HG03159 (cell line): ENCODE measurements at regions not wholly inside any gene's neighbourhood (a gene's known extent, or its start where the extent isn't known, plus 50 kb on each side); places are given as distances from the start of the nearest gene placed in this dataset.

Experiments
- ATAC-seq: cut with Tn5 transposase; IDR thresholded peaks from one replicate; pipeline ENCODE4 v1.9.1; 2021; ENCODE audit warnings: mild to moderate bottlenecking, moderate library complexity; ENCODE audit not compliant: unreplicated experiment

DNA sequence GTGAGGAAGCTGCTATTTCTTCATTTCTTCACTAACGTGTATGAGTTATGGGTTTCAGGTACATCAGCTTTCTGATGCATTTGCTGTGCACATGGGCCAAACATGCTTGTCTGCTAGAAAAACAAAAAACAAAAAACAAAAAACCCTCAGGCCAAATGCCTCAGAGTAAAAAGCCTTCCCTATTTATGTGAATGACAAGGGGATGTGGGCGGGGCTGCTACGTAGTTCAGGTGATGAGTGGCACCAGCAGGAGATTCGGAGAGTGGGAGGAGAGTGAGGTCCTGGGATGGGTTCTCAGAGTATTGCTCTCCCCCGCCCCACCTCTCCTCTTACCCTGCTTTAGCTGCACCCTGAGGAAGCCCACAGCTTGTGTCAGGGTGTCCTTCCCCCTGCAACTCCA is 596.8 kb upstream of the JAG1 start:
- ATAC-seq = no peak

DNA sequence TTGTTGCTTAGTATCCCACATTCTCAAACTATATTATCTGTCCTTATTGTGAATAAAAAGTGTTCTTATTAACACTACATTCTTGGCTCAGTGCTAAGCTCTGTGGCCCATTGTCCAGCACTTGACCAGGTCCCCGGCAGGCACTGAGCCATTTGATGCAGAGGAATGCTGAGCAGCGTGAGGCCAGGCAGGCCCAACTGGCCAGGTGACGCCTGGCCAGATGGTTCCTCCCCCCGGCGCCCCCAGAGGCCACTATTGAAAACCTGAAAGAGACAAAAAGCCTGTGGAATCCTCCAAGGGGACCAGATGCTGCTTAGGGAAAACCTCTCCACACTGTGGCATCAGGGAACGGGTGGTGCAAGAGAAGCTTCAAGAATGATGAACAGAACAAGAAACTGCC is 597.5 kb upstream of the JAG1 start:
- no peak for ATAC-seq

DNA sequence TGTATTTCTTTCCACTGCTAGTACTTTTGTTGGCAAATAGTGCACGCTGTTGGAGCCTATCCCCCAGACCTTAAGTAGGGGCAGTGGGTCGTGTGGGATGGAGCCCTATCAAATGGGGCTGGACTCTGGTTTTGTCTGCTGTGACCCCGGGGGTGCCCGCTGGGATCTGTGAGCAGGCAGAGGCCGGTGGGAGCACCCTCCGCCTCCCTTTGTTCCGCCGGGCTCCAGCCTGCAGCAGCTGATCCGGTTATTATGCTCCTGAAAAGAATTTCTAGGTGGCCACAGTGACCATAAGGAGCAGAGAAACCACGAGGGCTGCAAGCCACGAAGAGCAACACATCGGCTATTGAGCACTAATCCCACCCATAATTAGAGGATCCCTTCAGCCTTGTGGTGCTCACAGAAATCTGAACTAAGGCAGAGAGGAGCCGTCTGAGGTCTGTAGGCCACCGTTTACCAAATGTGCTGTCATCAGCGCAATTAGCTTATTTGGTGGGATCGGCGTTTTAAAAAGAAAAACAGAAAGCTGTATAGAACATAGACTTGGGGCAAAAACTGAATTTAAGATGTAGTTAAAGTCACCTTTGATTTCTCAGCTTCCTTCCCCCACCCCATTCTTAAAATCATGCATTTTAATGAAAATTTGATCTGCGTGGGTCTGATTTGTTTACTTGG is 598.3 kb upstream of the JAG1 start:
- ATAC-seq = no peak

DNA sequence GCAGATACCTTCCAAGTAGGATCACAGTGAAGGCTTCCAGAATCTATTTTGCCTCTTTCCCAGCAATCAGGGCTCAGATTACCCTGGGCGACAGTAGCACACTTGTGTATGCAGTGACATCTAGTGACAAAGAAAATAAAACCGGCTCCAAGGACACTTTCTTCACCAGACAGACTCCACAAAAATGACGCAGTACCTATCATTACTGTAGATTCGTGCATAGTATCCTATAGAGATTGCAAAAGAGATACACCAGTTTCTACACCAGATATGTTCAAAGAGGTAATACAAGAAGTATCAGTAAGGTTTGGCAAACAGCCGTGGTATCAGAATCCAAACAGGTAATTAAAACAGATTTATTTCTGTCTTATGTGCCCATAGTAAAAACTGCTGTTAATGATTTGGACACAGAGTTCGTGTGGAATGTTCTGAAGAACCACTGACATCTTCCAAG is 600.4 kb upstream of the JAG1 start:
- no peak for ATAC-seq

DNA sequence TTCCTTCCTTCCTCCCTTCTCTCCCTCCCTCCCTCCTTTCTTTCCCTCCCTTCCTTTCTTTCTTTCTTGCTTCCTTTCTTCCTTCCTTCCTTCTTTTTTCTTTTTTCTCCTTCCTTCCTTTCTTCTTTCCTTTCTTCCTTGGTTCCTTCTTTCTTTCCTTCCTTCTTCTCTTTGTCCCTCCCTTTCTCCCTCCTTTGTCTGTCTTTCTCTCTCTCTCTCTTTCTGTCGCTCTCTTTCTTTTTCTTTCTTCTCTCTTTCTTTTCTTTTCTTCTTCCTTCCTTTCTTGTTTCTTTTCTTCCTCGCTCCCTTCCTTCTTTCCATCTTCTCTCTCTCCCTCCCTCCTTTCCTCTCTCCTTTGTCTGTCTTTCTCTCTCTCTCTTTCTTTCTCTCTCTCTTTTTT is 601.9 kb upstream of the JAG1 start:
- no peak for ATAC-seq

DNA sequence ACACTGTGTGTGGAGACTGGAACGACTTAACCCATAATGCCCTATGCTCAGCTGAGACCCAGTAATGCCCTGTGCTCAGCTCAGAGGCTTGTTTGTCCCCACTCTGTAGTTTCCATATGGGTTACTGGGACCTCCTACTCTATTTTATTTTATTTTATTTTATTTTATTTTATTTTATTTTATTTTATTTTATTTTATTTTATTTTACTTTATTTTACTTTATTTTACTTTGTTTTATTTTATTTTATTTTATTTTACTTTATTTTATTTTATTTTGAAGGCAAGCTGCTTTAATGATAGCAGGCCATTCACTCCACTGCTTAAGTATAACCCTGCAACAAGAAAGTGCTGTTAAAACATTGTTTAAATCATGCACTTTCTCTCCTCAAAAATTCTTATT is 603.4 kb upstream of the JAG1 start:
- ATAC-seq = no peak

DNA sequence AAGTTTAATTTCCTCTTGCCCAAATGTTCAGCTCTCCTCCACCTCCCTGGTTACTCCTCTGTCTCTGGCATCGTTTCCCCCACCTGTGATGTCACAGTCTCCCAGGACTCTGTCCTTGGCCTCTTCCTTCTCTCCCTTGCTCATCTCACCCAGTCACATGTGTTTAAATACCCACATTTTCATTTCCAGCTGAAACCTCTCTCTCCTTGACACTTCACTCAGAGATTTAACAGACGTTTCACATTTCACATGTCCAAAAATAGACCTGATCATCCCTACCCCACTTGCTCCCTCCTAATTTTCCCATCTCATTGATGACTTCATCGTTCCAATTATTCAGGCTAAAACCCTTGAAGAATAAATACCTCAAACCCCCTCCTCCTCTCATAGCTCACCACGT is 604.1 kb upstream of the JAG1 start:
- no peak for ATAC-seq

DNA sequence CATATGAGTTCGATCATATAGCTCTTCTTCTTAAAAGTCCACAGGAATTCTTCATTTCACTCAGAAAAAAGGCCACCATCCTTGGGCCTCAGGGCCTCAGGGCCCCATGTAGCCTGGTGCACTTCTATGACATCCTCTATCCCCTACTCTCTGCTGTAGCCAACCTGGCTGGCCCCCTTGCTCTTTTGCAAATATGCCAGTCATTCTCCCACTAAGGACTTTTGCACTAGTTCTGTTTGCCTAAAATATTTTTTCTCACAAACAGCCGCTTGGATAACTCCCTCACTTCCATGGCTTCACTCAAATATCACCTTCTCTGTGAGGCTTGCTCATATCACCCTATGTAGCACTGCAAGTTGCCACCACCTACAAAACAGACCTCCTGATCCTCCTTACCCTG is 604.7 kb upstream of the JAG1 start:
- no peak for ATAC-seq

DNA sequence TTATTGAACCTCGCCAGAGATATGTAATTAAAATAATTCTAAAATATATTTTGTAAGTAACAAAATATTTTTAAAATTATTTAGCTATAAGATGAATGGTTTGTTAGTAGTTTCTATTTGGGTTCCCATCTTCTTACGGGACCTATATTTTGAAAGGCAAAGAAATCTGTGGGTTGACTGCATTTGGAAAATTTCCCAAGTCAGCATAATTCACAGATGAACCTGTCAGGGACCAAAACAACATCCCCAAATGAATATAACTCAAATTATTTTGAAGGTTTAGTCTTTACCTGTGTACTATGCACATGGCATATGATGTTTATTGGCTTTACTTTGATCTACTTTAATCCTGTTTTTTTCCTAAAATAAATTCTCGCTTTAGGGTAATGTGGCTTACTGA is 607.4 kb upstream of the JAG1 start:
- no peak for ATAC-seq

DNA sequence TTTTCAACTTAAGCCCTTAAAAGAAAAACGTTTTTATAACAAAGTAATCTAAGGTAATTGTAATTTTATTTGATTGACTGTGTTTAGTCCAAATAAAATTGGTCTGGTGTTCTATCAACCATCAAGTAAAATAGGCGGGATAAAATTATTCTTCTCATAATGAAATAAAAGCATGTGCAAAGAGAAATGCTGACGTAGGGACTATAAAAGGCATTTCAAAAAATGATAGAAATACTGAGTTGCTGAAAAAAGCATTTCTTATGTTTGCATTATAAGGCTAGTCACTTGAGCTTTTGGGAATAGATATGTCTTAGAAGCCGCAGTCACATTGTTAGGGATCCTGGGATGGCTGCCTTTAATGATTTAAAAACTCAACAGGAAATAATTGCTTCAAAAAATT is 608.0 kb upstream of the JAG1 start:
- no peak for ATAC-seq

DNA sequence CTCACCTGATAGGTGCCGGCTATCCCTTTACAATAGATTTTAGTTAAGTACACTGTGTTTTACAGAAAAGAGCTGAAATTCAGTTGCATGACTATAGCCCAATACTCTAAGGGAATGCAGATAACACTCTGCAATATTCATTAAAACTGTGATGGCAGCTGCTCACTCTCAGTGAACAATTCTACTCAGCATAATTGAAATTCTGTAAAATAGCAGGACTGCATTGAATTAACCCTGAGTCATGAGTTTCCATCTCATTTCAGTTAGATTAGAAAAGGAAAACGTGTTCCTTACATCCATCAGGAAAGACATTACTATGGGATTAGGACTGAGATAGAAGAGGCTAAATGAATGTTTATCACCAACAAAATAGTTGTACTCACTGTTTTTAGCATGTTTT is 613.3 kb upstream of the JAG1 start:
- ATAC-seq = no peak

DNA sequence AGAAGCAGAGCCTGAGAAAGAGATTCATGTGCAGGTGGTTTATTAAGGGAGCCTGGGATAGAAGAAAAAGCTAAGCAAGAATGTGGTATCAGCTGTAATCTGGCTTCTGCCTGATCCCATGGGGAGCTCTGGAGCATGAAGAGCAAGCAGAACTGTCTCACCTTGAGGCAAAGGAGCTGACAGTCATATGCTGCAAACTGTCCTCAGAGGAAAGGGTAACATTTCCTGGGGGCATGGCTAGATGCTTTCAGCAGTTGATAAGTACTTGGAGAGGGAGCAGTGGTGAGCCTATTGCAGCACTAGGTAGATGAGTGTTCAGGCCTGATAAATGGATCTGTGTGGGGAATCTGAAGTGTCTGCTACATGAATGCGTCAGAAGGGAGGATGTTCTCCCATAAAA is 621.5 kb upstream of the BTBD3 start:
- ATAC-seq = no peak

DNA sequence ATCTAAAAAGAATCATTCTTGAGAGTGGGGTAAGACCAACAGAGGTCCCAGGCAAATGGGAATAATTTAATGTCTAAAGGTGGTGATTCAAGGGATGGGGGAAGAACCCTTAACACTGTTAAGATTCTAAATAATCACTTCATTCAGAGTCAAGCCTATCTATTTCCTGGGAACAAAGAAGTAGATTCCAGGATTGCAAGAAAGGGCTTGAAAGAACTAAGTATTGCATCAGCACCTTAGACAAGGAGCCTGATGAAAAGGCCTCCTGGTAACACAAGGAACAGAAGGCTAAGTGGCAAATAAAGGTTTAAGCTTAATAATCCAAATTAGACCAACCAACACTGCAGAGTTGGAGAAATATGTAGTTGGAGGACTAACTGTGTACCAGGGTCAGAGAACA is 620.7 kb upstream of the BTBD3 start:
- no peak for ATAC-seq

DNA sequence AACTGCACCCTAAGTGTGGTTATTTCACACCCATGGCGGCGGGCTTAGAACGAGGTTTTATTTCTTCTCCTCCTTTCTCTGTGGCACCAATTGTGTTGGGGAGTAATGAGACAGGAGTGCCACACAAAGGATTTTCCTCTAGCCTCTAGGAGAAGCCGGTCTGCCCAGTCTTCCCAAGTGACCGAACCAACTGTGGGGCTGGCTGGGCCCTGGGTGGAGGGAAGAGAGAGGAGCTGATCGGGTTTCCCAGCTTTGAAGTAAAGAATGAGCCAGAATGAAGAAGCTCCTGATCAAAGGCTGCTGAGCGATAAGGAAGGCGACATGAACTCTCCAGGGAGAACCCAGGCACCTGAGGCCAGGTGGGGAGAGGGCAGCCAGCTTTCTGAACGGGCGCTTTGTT is 616.0 kb upstream of the BTBD3 start:
- no peak for ATAC-seq

DNA sequence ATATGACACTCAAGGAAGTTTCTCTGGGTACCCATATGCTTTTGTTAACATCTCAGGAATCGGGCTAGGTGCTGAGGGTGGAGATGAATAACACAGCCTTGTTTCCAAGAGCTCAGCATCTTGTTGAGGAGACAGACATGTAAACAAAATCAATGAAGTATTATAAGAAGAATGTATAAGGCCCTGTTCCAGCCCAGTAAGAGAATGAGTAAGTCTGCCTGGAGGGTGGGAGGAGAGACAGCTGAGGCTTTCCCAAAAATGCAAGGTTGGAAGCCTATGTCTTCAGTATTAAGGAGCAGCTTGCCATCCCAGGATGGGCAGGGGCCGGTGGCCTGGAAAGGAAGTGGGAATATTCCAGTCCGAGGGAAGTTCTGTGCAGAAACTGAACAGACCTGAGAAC is 615.3 kb upstream of the BTBD3 start:
- no peak for ATAC-seq

DNA sequence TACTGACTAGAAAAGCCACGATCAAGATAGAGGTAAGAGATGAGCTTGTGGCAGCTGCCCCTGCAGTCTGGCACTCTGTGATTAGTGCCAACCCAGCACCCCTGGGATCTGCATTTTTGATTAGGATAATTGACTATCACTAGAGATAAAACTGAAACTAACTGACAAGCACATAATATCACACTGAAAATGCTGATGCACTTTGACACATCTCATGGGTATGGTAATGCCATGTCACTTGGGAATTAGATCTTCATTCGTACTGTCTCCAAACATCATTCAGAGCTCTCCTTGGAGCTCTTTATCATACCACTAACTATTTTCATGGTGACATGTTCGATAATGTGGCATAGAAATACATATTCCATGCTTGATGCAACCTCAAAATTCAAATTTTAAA is 612.9 kb upstream of the BTBD3 start:
- no peak for ATAC-seq

DNA sequence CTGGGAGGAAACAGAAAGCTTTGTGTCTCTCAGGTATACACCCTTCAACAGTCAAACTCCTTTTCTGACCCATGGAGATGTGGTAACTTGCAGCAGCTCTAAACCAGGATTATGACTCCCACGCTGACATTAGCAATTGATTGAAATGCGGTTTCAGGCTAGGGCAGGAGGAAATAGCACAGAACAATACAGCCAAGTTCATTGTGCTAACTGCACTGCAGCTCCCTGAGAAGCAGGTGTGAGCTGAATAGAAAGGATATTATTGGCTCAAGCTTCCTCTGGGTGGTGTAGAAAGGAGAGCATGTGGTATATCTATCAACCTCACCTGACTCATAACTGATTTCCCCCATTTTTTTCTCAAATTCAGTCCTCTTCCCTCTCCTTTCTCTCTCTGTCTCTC is 612.3 kb upstream of the BTBD3 start:
- no peak for ATAC-seq

DNA sequence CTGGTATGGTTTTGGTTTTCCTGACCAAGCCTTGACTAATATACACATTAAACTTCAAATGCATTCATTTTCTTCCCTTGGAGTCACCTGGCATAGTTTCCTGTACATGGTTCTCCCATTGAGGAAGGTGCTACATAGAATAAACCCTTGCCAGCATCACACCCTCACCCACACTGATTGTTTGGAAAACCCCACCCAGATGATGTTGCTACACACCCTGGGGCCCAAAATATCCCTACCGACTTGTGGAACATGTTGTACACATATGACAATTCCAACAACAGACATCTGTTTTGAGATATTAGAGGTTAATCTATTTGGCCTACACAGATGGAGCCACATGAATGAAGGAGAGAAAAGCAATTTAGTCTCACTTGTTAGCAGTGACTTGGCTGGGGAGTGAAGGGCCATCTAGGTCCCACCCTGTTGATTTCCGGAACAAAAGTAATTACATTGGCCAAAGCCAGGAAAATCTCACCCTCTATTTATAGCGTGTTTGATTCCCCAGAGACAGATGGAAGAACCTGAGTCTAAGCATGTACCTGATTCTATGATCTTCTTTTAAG is 606.0 kb upstream of the BTBD3 start:
- ATAC-seq = no peak

DNA sequence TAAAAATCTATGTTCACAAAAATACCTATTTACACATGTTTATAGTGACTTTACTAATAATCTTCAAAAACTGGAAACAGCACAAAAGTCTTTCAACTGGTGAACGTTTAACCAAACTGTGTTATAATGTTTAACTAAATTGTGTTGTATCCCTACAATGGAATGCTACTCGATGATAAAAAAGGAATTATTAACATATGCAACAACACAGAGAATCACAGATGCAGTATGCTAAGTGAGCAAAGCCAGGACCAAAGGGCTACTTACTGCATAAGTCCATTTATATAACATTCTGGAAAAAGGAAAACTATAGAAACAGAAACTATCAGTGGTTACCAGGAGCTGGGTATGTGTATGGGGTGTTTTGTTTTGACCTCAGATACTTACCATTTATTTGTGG is 602.2 kb upstream of the BTBD3 start:
- ATAC-seq = no peak

DNA sequence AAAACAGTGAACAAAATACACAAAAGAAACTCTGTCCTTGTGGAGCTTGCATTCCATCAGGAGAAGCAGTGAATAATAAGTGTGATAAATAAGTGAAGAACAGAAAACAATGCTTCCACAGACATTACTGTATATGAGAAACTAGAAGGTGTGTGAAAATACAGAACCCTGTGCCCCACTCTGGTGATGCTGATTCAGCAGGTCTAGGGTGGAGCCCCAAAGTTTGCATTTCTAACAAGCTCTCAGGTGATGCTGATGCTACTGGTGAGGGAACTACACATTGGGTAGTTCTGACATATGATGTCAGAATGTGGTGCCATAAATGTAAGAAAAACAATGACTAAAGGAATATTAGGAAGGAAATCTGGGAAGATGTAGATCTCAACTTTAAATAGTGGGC is 601.4 kb upstream of the BTBD3 start:
- ATAC-seq = no peak

DNA sequence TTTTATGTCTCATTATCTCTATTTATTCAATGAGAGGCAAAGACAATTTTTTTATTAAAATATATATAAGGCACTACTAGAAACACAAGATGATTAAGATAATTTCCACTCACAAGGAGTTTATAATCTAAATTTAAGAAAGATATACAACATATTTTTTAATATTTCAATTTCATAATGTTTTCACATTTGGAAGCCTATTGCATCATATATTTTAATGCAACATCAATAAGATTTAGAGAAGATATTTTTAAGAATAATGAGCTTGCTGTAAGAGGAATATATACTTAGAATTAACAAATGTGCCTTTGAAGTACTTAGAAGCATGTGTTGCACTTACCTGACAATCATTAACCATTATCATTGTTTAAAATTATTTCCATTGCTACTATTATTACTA is 597.7 kb upstream of the BTBD3 start:
- ATAC-seq = no peak

DNA sequence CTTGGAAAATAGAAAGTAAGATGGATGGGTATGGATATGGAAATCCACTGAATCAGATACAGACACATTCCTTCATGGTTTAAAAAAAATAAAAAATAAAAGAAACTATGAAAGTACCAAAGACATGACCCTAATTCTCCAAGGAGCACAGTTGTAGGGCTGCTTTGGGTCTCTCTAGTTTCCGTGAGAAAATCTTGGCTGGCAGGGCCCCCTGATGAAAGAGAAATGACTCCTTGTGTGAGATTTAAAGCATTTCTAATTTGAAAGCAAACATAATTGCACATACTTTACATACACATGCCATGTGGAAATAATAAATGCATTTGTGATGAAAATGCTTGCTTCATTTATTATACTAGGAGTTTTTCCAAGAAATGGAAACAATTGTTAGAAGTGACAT is 593.9 kb upstream of the BTBD3 start:
- no peak for ATAC-seq

DNA sequence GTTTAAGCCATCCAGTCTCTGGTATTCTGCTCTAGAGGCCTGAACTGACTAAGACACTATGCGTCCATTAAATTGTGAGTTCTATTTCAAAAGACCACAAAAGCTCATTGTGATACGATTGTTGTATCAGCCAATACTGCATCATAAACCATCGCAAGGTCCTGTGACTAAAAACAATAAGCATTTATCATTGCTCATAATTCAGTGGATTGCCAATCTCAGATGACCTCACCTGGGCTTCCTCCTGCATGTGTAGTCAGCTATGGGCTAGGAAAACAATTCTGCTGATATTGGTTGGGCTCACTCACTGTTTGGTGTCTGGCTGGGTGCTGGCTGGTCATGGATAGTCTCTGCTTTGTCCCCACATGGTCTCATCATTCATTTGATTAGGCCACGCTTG is 592.7 kb upstream of the BTBD3 start:
- no peak for ATAC-seq
